NCI-H748 (cell line): ENCODE measurements at regions not wholly inside any gene's neighbourhood (a gene's known extent, or its start where the extent isn't known, plus 50 kb on each side); places are given as distances from the start of the nearest gene placed in this dataset.

ENCODE experiments used
- DNase-seq: peaks from one replicate; lab custom pipeline; 2025; ENCODE audit not compliant: unreplicated experiment; lab: John Stamatoyannopoulos, UW

DNA sequence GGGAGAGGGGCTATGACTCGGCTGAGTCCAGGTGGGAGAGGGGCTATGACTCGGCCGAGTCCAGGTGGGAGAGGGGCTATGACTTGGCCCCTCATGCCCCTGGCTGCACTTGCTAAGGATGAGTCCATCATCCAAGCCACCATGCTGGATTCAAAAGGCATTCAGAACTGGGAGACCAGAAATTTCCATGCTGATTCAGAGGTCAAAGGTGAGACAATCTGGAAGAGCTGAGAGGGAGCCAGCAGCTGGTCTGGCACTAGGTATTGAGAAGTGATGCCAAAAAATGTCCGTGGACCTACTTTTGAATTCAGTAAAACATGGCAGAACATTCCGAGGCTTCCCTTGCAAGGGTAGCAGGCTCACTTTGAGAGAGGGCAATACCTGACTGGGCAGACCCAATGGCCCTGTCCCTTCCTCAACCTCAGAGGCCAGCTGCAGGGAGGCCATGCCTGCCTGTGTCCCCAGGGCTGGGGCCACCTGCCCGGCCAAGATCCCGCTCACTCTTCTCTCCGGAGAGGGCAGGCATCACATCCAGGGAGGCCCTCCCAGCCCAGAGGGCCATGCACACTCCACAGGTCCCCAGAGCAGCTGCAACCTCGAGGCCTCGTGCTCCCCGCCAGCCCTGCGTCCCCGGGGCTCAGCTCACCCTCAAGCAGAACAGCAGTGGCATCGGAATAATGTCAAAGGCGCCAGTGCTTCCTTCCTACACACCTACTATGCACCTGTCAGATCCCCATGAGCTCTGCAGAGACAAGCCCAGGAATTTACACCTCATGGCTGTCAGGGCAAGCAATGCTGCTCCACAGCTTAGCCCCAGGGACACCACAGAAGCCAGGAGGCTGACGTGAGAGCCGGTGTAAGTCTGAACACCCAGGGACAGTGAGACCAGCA lies 80.2 kb upstream of the GPC1 start:
- no peak for DNase-seq

- no peak for DNase-seq
Observed at GRCh38 chr2:240355962-240356361, 79.5 kb upstream of the GPC1 start.

DNA sequence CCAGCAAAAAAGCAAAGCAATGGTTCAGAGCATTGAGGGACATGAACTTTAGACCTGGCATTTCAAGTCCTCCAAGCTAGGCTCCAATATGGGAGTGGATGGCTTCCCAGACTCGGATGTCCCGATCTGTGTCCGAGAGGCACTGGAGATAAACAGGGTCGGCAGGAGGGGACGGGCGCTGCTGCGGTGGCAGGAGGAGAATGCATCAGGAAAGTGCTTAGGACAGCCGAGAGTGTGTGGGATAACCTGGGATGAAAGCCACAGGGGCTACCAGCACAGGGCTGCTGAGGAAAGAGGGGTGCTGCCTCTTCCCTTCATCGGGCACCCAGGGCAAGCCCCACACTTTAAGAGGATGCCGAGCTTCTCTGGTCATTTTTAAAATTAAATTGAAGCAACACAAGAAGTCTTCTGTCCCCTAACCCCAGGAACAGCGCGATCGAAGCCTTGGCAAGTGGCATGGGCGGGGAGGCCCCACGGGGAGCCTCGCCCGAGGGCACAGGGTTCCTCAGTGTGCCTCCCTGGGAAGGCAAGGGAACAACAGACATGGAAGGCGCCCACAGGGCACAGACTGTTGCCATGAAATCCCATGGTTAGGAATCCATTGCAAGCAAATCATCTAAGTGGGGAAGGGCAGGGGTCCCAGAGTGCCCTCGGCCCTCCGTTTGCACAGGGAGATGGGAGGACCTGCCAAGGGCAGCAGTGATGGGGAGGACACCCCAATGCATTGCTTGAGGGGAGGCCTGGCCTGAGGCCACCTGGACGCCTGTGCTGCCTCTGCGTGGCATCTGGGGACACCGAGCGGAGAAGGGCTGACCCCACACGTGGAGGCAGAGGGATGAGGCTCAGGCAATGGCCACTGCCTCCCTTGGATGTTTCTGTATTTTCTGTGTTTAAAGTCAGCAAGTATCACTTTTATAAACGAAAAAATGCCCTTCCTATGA lies 78.5 kb upstream of the GPC1 start:
- DNase-seq = no peak

DNA sequence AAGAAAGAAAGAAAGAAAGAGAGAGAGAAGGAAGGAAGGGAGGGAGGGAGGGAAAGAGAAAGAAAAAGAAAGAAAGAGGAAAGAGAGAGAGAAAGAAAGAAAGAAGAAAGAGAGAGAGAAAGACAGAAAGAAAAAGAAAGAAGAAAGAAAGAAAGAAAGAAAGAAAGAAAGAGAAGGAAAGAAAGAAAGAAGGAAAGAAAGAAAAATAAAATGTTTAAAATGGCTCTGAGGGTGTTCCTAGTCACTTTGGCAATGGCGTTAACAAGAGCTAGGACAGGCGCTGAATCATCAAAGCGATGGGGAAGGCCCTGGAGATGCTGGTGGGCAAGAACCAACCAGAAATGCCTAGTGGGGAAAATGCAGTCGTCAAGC lies 77.8 kb upstream of the GPC1 start:
- no peak for DNase-seq

GRCh38 chr2:240358080-240358479 lies 77.4 kb upstream of the GPC1 start:
- DNase-seq = no peak

DNA sequence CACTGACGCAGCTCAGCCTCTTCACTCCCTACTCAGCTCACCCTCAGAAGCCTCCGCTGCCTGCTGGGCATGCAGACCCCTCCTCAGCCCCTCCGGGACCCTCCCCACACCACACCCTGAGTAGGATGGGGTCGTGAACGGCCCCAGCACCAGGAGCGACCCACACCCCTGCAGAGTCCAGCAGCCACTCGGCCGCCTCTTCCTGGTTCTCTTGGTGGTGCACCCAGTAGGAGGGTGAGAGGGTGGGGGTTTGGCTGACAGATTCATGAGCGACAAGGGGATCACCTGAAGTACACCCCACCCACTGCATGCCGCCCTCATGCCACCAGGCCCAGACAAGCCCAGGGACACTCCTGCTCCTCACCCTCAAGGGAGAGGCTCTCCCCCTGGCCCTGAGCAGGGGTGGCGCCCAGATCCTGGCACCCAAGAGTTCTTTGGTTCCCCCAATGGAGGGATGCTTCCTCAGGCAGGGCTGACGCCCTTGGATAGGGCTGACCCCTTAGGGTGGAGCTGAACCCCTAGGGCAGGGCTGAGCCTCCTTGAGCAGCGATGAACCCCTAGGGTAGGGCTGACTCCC lies 76.6 kb upstream of the GPC1 start:
- DNase-seq = no peak

- no peak for DNase-seq
Observed at GRCh38 chr2:240359695-240360094, 75.8 kb upstream of the GPC1 start.

- DNase-seq = no peak
Observed at GRCh38 chr2:240360645-240361475, 74.6 kb upstream of the GPC1 start.

DNA sequence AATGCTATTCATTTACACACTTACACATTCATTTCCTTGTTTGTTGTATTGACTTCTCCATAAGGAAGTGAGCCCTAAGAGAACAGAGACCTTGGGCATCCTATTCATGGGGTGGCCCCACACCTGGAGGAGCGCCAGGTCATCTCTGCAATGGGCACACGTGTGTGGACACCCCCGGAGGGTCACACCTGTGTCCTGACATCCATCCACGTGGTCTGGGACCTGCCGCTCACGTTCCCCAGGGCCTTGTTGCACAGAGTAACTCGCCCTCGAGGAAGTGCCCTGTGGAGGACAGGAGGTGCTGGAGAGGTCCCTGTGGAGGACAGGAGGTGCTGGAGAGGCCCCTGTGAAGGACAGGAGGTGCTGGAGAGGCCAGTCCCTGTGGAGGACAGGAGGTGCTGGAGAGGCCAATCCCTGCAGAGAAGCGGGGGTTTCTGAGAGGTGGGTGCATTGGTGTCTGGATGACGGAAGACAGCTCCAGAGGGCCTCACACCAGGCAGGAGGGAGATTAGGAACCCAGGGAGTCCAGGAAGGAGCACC lies 73.2 kb upstream of the GPC1 start:
- DNase-seq = no peak

GRCh38 chr2:240362826-240363745 lies 72.4 kb upstream of the GPC1 start:
- no peak for DNase-seq

- DNase-seq = no peak
Observed at GRCh38 chr2:240363746-240364581, 71.5 kb upstream of the GPC1 start.

GRCh38 chr2:240364582-240364960 lies 70.9 kb upstream of the GPC1 start:
- no peak for DNase-seq

GRCh38 chr2:240364961-240365775 lies 70.3 kb upstream of the GPC1 start:
- DNase-seq = no peak

- DNase-seq = no peak
Observed at GRCh38 chr2:240365971-240366471, 69.4 kb upstream of the GPC1 start.

- DNase-seq = no peak
Observed at GRCh38 chr2:240366901-240367300, 68.6 kb upstream of the GPC1 start.

DNA sequence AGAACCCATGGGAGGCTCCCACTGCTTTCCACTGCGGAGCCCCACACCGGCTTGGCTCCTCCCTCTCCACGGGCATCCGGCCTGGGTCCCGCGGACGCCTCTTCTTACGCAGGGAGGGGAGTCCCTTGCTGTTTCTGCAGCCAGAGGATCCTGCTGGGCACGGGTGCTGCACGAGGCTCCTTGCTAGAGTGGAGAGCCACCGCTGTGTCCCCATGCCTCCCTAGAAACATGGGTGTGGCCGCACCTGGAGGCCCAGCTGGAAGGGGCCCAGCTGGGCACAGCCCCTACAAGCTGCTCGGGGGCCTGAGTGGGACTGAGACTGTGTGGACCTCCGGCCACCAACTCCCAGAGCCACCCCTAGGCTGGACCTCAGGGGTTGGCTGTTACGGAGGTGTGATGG lies 67.7 kb upstream of the GPC1 start:
- DNase-seq = no peak

GRCh38 chr2:240368781-240369331 lies 66.6 kb upstream of the GPC1 start:
- DNase-seq = peak; percentile 29
